K562 (cell line): ENCODE measurements at regions not wholly inside any gene's neighbourhood (a gene's known extent, or its start where the extent isn't known, plus 50 kb on each side); places are given as distances from the start of the nearest gene placed in this dataset.
A peak's percentile ranks its signal among the peaks of the same experiment; 100 is the strongest.

Source experiments
- ADNP ChIP-seq: fragments of 200-800 bp; sonication (Bioruptor generic); IDR thresholded peaks from 2 replicates; pipeline ENCODE4 v1.6.1; 2016; ENCODE audit warnings: missing genetic modification characterization, missing compliant biosample characterization
- BCLAF1 ChIP-seq, 2 experiments: fragments of 450-650 bp in 1 of 2; IDR thresholded peaks; 2 replicates each; pipeline ENCODE4 v1.6.1; 2011 to 2017; ENCODE audit warnings: low read depth in 2 of 2, antibody characterized with exemption in 1 of 2, borderline replicate concordance in 1 of 2, low read length in 1 of 2, mild to moderate bottlenecking in 1 of 2, mixed read lengths in 1 of 2; ENCODE audit not compliant: control insufficient read depth in 1 of 2
- MBD2 ChIP-seq: sonication (generic); IDR thresholded peaks from 2 replicates; pipeline ENCODE4 v1.6.1; 2016; ENCODE audit warnings: low read depth, borderline replicate concordance
- PURB ChIP-seq: sonication (generic); formaldehyde crosslinking; IDR thresholded peaks from 2 replicates; pipeline ENCODE4 v1.9.0; 2021; ENCODE audit warnings: low read depth, mild to moderate bottlenecking, missing genetic modification reagents
- RCOR1 ChIP-seq, 2 experiments: IDR thresholded peaks; 2 replicates each; pipeline ENCODE4 v1.6.1; 2012; ENCODE audit warnings: low read depth in 2 of 2, low read length in 2 of 2, borderline replicate concordance in 1 of 2, improper control_type of control experiment in 1 of 2
- STAT5B ChIP-seq: fragments of 250-450 bp; sonication (Bioruptor Pico); IDR thresholded peaks from 2 replicates; pipeline ENCODE4 v1.8.0; 2021; ENCODE audit warnings: mild to moderate bottlenecking, inconsistent platforms
- TRIM24 ChIP-seq, 2 experiments: fragments of 450-650 bp; IDR thresholded peaks; 2 replicates each; pipeline ENCODE4 v1.6.1; 2016
- YY1 ChIP-seq, 3 experiments: IDR thresholded peaks; 2 replicates each; pipeline ENCODE4 v1.6.1; 2011; ENCODE audit warnings: low read length in 2 of 3, mild to moderate bottlenecking in 2 of 3, moderate library complexity in 2 of 3, borderline replicate concordance in 1 of 3, control low read depth in 1 of 3, low read depth in 1 of 3; ENCODE audit not compliant: insufficient read depth in 3 of 3, insufficient replicate concordance in 2 of 3, control insufficient read depth in 1 of 3, insufficient read length in 1 of 3; ENCODE audit errors: extremely low read depth in 1 of 3
- ZBTB12 ChIP-seq: fragments of 250-450 bp; sonication (Bioruptor Pico); IDR thresholded peaks from 2 replicates; pipeline ENCODE4 v1.4.0; 2020
- ZBTB9 ChIP-seq: fragments of 450-650 bp; formaldehyde crosslinking; IDR thresholded peaks from 2 replicates; pipeline ENCODE4 v1.4.0; 2020; ENCODE audit warnings: mild to moderate bottlenecking, moderate library complexity
- ZKSCAN8 ChIP-seq: fragments of 200-800 bp; sonication (Bioruptor generic); IDR thresholded peaks from 2 replicates; pipeline ENCODE4 v1.6.1; 2016; ENCODE audit warnings: missing genetic modification characterization, missing compliant biosample characterization
- ZNF717 ChIP-seq: fragments of 250-450 bp; sonication (Bioruptor Pico); IDR thresholded peaks from 2 replicates; pipeline ENCODE4 v1.5.0; 2021
- TF ChIP-seq, protein P1 (sequence below): IDR thresholded peaks from 3 replicates; pipeline ENCODE4 v1.6.1; 2011; ENCODE audit warnings: borderline replicate concordance, mild to moderate bottlenecking, moderate library complexity; ENCODE audit not compliant: insufficient read length; ENCODE audit errors: extremely low read depth
- TF ChIP-seq, protein P2 (sequence below): fragments of 200-800 bp; sonication (Bioruptor generic); IDR thresholded peaks from 2 replicates; pipeline ENCODE4 v1.6.1; 2017; ENCODE audit warnings: missing genetic modification characterization, missing compliant biosample characterization

DNA sequence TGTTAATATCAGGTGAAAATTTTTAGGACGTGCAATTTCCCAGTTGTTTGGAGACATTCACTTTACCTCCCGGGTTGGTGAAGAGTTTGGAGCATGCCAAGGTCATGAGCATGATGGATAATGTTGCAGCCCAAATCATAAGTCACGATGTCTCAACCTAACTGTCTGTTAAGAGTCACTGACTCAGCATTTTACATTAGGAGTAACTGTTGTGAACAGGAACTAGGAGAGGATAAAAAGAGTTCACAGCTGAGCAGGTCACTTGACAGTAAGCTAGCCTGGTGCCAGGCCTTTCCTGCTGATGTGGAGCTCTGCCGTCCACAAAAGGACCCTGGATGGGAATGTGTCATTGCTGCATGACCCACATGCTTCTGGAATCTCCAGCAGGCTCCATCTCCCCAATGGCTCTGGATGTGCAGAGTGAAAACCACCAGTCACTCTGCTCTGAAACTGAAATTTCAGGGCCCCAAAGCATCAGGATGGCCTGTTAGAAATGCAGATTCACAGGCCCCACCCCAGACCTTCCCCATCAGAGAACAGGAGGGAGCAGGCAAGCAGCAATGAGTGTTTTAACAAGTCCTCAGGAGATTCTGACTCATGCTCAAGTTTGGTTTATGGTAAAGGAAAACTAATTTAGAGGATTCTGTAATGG, 371.6 kb upstream of the MAF start (continued):
- TF ChIP-seq ZBTB9 (CRISPR knock-in tag) (peak; percentile 59; the same call in 1 of the 2 replicates), ZNF717 (CRISPR knock-in tag) (no peak), TRIM24 (IDR thresholded peaks at IDR 0.05) (peak in 1 of 2 experiments; percentile 73; a peak in 3 of 4 replicates), ADNP (no peak), YY1 (IDR thresholded peaks at IDR 0.05; ENCODE audit: borderline replicate concordance in 1 of 3, control insufficient read depth in 1 of 3, extremely low read depth in 1 of 3, insufficient read depth in 3 of 3, insufficient read length in 1 of 3, insufficient replicate concordance in 2 of 3, low read depth in 1 of 3, low read length in 2 of 3) (no peak), ZBTB12 (no peak), RCOR1 (IDR thresholded peaks at IDR 0.05; ENCODE audit: borderline replicate concordance in 1 of 2, low read depth in 2 of 2, low read length in 2 of 2) (peak in 1 of 2 experiments; percentile 72; a peak in 1 of 4 replicates), PURB (CRISPR knock-in tag) (no peak), BCLAF1 (IDR thresholded peaks at IDR 0.05; ENCODE audit: borderline replicate concordance in 1 of 2, control insufficient read depth in 1 of 2, low read depth in 2 of 2, low read length in 1 of 2) (no peak), ZKSCAN8 (CRISPR knock-in tag) (peak; percentile 73; the same call in 1 of the 2 replicates), STAT5B (CRISPR knock-in tag) (0 out of 2 replicates have a peak, but pooled peaks have one; percentile 54), MBD2 (no peak)
- TF ChIP-seq, protein P1, sequence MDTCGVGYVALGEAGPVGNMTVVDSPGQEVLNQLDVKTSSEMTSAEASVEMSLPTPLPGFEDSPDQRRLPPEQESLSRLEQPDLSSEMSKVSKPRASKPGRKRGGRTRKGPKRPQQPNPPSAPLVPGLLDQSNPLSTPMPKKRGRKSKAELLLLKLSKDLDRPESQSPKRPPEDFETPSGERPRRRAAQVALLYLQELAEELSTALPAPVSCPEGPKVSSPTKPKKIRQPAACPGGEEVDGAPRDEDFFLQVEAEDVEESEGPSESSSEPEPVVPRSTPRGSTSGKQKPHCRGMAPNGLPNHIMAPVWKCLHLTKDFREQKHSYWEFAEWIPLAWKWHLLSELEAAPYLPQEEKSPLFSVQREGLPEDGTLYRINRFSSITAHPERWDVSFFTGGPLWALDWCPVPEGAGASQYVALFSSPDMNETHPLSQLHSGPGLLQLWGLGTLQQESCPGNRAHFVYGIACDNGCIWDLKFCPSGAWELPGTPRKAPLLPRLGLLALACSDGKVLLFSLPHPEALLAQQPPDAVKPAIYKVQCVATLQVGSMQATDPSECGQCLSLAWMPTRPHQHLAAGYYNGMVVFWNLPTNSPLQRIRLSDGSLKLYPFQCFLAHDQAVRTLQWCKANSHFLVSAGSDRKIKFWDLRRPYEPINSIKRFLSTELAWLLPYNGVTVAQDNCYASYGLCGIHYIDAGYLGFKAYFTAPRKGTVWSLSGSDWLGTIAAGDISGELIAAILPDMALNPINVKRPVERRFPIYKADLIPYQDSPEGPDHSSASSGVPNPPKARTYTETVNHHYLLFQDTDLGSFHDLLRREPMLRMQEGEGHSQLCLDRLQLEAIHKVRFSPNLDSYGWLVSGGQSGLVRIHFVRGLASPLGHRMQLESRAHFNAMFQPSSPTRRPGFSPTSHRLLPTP = no peak
- TF ChIP-seq, protein P2, sequence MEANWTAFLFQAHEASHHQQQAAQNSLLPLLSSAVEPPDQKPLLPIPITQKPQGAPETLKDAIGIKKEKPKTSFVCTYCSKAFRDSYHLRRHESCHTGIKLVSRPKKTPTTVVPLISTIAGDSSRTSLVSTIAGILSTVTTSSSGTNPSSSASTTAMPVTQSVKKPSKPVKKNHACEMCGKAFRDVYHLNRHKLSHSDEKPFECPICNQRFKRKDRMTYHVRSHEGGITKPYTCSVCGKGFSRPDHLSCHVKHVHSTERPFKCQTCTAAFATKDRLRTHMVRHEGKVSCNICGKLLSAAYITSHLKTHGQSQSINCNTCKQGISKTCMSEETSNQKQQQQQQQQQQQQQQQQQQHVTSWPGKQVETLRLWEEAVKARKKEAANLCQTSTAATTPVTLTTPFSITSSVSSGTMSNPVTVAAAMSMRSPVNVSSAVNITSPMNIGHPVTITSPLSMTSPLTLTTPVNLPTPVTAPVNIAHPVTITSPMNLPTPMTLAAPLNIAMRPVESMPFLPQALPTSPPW (CRISPR knock-in tag) = peak; percentile 54; the same call in 1 of the 2 replicates
